Hepatocyte (in vitro differentiated cells): ENCODE measurements at regions not wholly inside any gene's neighbourhood (a gene's known extent, or its start where the extent isn't known, plus 50 kb on each side); places are given as distances from the start of the nearest gene placed in this dataset.

ENCODE experiments used
- EZH2 ChIP-seq: fragments of 200-600 bp; sonication (generic); IDR thresholded peaks from 2 replicates; pipeline ENCODE4 v1.6.1; 2016; ENCODE audit warnings: antibody characterized with exemption, mild to moderate bottlenecking, borderline replicate concordance
- EZH2phosphoT487 ChIP-seq: fragments of 200-600 bp; sonication (generic); IDR thresholded peaks from one replicate; pipeline ENCODE4 v1.6.1; 2018; ENCODE audit warnings: antibody characterized with exemption, mild to moderate bottlenecking, low read depth, moderate library complexity; ENCODE audit not compliant: unreplicated experiment, severe bottlenecking
- TF ChIP-seq, protein P1 (sequence below): fragments of 200-600 bp; sonication (generic); IDR thresholded peaks from 2 replicates; pipeline ENCODE4 v1.5.1; 2016; ENCODE audit warnings: antibody characterized with exemption, mild to moderate bottlenecking; ENCODE audit not compliant: poor library complexity

DNA sequence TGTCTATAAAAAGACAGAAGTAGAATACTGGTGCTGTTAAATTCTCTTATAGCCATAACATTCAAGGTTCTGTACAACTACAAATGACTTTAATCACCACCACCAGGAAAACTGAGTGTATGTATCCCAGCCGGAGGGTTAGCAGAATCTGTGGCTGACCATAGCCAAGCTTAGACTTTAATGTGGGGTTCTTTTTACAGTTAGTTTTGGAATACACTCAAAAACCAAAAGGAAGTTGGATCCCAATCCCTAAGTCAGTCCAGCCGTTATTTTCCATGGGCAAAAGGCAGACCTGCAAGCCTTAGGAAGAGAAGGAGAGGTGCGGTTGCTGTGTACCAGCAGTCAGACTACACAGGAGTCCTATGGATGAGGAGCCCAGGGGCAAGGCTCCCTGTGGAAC, 179.8 kb downstream of the ENC1 start:
- TF ChIP-seq, protein P1, sequence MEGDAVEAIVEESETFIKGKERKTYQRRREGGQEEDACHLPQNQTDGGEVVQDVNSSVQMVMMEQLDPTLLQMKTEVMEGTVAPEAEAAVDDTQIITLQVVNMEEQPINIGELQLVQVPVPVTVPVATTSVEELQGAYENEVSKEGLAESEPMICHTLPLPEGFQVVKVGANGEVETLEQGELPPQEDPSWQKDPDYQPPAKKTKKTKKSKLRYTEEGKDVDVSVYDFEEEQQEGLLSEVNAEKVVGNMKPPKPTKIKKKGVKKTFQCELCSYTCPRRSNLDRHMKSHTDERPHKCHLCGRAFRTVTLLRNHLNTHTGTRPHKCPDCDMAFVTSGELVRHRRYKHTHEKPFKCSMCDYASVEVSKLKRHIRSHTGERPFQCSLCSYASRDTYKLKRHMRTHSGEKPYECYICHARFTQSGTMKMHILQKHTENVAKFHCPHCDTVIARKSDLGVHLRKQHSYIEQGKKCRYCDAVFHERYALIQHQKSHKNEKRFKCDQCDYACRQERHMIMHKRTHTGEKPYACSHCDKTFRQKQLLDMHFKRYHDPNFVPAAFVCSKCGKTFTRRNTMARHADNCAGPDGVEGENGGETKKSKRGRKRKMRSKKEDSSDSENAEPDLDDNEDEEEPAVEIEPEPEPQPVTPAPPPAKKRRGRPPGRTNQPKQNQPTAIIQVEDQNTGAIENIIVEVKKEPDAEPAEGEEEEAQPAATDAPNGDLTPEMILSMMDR: no peak
- no peak for TF ChIP-seq EZH2phosphoT487
- TF ChIP-seq EZH2: no peak
